ENCODE measurements at regions not wholly inside any gene's neighbourhood (a gene's known extent, or its start where the extent isn't known, plus 50 kb on each side); places are given as distances from the start of the nearest gene placed in this dataset.

DNA sequence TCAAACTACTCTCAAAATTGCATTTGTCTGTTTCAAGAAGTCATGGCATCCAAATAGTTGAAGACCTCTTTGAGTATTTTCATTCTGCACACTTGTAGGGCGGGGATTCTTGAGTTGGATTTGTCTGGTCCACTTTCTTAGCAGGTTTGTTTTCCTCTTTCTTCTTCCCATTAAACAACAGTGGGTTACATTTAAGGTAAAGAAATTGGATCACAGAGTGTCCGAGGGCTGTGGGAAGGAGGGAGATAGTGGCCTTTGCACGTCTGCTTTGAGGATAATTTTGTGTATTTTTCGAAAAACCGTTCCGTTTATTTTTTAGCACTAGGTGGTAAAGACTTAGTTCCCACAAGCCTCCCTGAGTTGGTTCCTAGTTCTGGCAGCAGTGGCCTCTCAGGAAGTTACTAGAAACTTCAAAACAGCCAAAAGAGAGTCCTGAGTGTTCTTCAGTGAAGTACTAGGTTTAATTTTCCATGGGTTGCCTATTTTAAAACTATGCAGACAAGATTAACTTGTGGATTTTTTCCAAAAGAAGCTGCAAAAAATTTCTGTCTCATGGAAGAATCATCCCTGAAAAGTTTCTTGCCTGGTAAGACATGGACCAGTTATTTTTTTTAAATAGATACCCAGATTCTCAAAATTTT is 107.9 kb downstream of the CDC42EP3 start:
- Histone ChIP-seq H4K20me1 (replicated peaks; ENCODE audit: control insufficient read depth, insufficient read depth, low read length) (no peaks in the 10 kb centered on the region), H3K36me3 (ENCODE audit: control insufficient read depth, insufficient read depth, low read length) (peaks cover 9% of the 10 kb centered on the region; the same call in 2 of the 3 replicates), H3K79me2 (ENCODE audit: control insufficient read depth, insufficient read depth, low read length) (peaks cover 37% of the 10 kb centered on the region; the same call in 2 of the 3 replicates), H3K9me1 (ENCODE audit: control insufficient read depth, insufficient read depth, low read length) (no peaks in the 10 kb centered on the region), H3K27ac (ENCODE audit: extremely low read depth, low read depth, low read length) (peak overlapping the region; percentile 95), H3K4me2 (ENCODE audit: insufficient read depth, low read length) (peak overlapping the region; percentile 66), H3K4me1 (replicated peaks in 1 of 2; ENCODE audit: control insufficient read depth in 2 of 2, insufficient read depth in 2 of 2, low read length in 2 of 2) (peaks cover 0 to 39% of the 10 kb centered on the region in 2 experiments; a peak in 4 of 5 replicates), H2AFZ (ENCODE audit: low read depth, low read length) (peak overlapping the region; percentile 81), H3K9me3 (replicated peaks; ENCODE audit: control insufficient read depth, insufficient read depth, low read depth, low read length) (no peaks in the 10 kb centered on the region), H3K27me3 (ENCODE audit: control insufficient read depth in 2 of 2, insufficient read depth in 2 of 2, low read length in 2 of 2) (no peaks in the 10 kb centered on the region), H3K9ac (ENCODE audit: insufficient read depth in 1 of 2, low read depth in 2 of 2, low read length in 2 of 2) (peak overlapping the region in 1 of 2 experiments; percentile 68; a peak in 2 of 4 replicates), H3K4me3 (peak overlapping the region; percentile 33)
- in situ Hi-C loops (cut with MboI) (loop anchor here (10.0 kb wide), 1 partner anchor 329 kb away; the partner anchor contains the start of genes CEBPZ and NDUFAF7), intact Hi-C loops (cut with micrococcal nuclease) (no loop called here)
- WGBS (ENCODE audit: insufficient coverage, low coverage, missing lambda C conversion rate), result 4% methylated on average over 6 of the region's 6 CpGs
- POLR2A ChIA-PET, result interaction anchor here (1.0 to 1.3 kb wide), 3 partner anchors 11 to 55 kb away, joined by 3 read pairs; no protein-coding TSS in a partner anchor
- CTCF ChIA-PET (ENCODE audit: low intra/inter-chr PET ratio), result no interaction called here
- no peak for DNase-seq (ENCODE audit: extremely low read depth in 1 of 4, low spot score in 3 of 4)
- no peak for ATAC-seq
- FAIRE-seq, result peak; percentile 15
- BruUV-seq (replicated peaks), result no TSS peak
- TF ChIP-seq, protein P1, sequence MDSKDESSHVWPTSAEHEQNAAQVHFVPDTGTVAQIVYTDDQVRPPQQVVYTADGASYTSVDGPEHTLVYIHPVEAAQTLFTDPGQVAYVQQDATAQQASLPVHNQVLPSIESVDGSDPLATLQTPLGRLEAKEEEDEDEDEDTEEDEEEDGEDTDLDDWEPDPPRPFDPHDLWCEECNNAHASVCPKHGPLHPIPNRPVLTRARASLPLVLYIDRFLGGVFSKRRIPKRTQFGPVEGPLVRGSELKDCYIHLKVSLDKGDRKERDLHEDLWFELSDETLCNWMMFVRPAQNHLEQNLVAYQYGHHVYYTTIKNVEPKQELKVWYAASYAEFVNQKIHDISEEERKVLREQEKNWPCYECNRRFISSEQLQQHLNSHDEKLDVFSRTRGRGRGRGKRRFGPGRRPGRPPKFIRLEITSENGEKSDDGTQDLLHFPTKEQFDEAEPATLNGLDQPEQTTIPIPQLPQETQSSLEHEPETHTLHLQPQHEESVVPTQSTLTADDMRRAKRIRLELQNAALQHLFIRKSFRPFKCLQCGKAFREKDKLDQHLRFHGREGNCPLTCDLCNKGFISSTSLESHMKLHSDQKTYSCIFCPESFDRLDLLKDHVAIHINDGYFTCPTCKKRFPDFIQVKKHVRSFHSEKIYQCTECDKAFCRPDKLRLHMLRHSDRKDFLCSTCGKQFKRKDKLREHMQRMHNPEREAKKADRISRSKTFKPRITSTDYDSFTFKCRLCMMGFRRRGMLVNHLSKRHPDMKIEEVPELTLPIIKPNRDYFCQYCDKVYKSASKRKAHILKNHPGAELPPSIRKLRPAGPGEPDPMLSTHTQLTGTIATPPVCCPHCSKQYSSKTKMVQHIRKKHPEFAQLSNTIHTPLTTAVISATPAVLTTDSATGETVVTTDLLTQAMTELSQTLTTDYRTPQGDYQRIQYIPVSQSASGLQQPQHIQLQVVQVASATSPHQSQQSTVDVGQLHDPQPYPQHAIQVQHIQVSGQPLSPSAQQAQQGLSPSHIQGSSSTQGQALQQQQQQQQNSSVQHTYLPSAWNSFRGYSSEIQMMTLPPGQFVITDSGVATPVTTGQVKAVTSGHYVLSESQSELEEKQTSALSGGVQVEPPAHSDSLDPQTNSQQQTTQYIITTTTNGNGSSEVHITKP (IDR thresholded peaks at IDR 0.05; ENCODE audit: partially characterized antibody), result no peak
- TF ChIP-seq ZNF644 (tag; IDR thresholded peaks at IDR 0.05; ENCODE audit: low read depth) (no peak), L3MBTL2 (IDR thresholded peaks at IDR 0.05) (no peak), ZNF174 (CRISPR knock-in tag; IDR thresholded peaks at IDR 0.05) (no peak), BRD4 (IDR thresholded peaks at IDR 0.05) (0 out of 2 replicates have a peak, but pooled peaks have one; percentile 51), ZNF239 (CRISPR knock-in tag; IDR thresholded peaks at IDR 0.05) (no peak), RBFOX2 (IDR thresholded peaks at IDR 0.05; ENCODE audit: low read depth, low read length) (0 out of 2 replicates have a peak, but pooled peaks have one; percentile 12), FUS (optimal IDR thresholded peaks at IDR 0.05; ENCODE audit: low read depth, low read length) (no peak), ZNF507 (tag; conservative IDR thresholded peaks at IDR 0.05) (peak; percentile 82), BCOR (IDR thresholded peaks at IDR 0.05) (no peak), DDX20 (tag; IDR thresholded peaks at IDR 0.05; ENCODE audit: low read depth) (0 out of 2 replicates have a peak, but pooled peaks have one; percentile 12)
- TF ChIP-seq, protein P2, sequence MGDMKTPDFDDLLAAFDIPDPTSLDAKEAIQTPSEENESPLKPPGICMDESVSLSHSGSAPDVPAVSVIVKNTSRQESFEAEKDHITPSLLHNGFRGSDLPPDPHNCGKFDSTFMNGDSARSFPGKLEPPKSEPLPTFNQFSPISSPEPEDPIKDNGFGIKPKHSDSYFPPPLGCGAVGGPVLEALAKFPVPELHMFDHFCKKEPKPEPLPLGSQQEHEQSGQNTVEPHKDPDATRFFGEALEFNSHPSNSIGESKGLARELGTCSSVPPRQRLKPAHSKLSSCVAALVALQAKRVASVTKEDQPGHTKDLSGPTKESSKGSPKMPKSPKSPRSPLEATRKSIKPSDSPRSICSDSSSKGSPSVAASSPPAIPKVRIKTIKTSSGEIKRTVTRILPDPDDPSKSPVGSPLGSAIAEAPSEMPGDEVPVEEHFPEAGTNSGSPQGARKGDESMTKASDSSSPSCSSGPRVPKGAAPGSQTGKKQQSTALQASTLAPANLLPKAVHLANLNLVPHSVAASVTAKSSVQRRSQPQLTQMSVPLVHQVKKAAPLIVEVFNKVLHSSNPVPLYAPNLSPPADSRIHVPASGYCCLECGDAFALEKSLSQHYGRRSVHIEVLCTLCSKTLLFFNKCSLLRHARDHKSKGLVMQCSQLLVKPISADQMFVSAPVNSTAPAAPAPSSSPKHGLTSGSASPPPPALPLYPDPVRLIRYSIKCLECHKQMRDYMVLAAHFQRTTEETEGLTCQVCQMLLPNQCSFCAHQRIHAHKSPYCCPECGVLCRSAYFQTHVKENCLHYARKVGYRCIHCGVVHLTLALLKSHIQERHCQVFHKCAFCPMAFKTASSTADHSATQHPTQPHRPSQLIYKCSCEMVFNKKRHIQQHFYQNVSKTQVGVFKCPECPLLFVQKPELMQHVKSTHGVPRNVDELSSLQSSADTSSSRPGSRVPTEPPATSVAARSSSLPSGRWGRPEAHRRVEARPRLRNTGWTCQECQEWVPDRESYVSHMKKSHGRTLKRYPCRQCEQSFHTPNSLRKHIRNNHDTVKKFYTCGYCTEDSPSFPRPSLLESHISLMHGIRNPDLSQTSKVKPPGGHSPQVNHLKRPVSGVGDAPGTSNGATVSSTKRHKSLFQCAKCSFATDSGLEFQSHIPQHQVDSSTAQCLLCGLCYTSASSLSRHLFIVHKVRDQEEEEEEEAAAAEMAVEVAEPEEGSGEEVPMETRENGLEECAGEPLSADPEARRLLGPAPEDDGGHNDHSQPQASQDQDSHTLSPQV (IDR thresholded peaks at IDR 0.05), result no peak
- TF ChIP-seq, protein P3, sequence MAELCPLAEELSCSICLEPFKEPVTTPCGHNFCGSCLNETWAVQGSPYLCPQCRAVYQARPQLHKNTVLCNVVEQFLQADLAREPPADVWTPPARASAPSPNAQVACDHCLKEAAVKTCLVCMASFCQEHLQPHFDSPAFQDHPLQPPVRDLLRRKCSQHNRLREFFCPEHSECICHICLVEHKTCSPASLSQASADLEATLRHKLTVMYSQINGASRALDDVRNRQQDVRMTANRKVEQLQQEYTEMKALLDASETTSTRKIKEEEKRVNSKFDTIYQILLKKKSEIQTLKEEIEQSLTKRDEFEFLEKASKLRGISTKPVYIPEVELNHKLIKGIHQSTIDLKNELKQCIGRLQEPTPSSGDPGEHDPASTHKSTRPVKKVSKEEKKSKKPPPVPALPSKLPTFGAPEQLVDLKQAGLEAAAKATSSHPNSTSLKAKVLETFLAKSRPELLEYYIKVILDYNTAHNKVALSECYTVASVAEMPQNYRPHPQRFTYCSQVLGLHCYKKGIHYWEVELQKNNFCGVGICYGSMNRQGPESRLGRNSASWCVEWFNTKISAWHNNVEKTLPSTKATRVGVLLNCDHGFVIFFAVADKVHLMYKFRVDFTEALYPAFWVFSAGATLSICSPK (IDR thresholded peaks at IDR 0.05; ENCODE audit: borderline replicate concordance), result no peak

Data from K562 (cell line).